IMR-90 (cell line): ENCODE measurements at regions not wholly inside any gene's neighbourhood (a gene's known extent, or its start where the extent isn't known, plus 50 kb on each side); places are given as distances from the start of the nearest gene placed in this dataset.

ENCODE experiments used
- ATAC-seq: fragments of 200-7000 bp; cut with Tn5 transposase; 2 replicates; pipeline ENCODE4 v1.9.1; 2020; ENCODE audit warnings: low read depth, mild to moderate bottlenecking, moderate library complexity
- BruUV-seq: library from RNA; stranded (reverse); fragments of 400-500 nt; replicated peaks from 2 replicates; lab custom pipeline; 2021; lab: Mats Ljungman, UMichigan
- CTCF ChIA-PET: fragments of 300-600 bp; formaldehyde crosslinking; extraction: SDS; loops from one replicate; lab custom pipeline; 2021; ENCODE audit warnings: antibody characterized with exemption; lab: Yijun Ruan, JAX
- POLR2A ChIA-PET: fragments of 300-600 bp; sonication (Branson Sonifier 250); formaldehyde crosslinking; loops from one replicate; lab custom pipeline; 2022; ENCODE audit warnings: antibody characterized with exemption; ENCODE audit not compliant: unreplicated experiment; lab: Charles Lee
- DNase-seq: peaks from one replicate; pipeline ENCODE4 v3.0.0; 2013
- H2AFZ ChIP-seq: replicated peaks from 2 replicates; pipeline ENCODE3; 2013; ENCODE audit warnings: low read length, mild to moderate bottlenecking; ENCODE audit not compliant: poor library complexity
- H2AK5ac ChIP-seq: 2 replicates; pipeline ENCODE4 v1.6.1; 2013; ENCODE audit warnings: low read depth, low read length, inconsistent platforms
- H2AK9ac ChIP-seq: replicated peaks from 2 replicates; pipeline ENCODE3; 2013; ENCODE audit warnings: mild to moderate bottlenecking, low read depth, low read length, moderate library complexity; ENCODE audit not compliant: poor library complexity
- H2BK120ac ChIP-seq: 2 replicates; pipeline ENCODE4 v1.6.1; 2013; ENCODE audit warnings: low read depth, low read length, inconsistent platforms
- H2BK15ac ChIP-seq: 3 replicates; pipeline ENCODE4 v1.6.1; 2013; ENCODE audit warnings: low read depth, low read length, inconsistent platforms
- H2BK20ac ChIP-seq: 2 replicates; pipeline ENCODE4 v1.6.1; 2013; ENCODE audit warnings: low read depth, mild to moderate bottlenecking, inconsistent platforms, low read length, moderate library complexity
- H2BK5ac ChIP-seq: 2 replicates; pipeline ENCODE4 v1.6.1; 2013; ENCODE audit warnings: mild to moderate bottlenecking, low read depth, low read length, inconsistent platforms; ENCODE audit not compliant: poor library complexity, severe bottlenecking
- H3K14ac ChIP-seq: replicated peaks from 2 replicates; pipeline ENCODE4 v1.6.1; 2013; ENCODE audit warnings: low read depth, low read length, inconsistent platforms
- H3K18ac ChIP-seq: 2 replicates; pipeline ENCODE4 v1.6.1; 2013; ENCODE audit warnings: low read depth, low read length, control low read depth
- H3K23ac ChIP-seq: 2 replicates; pipeline ENCODE4 v1.6.1; 2013; ENCODE audit warnings: low read depth, low read length, inconsistent platforms
- H3K27ac ChIP-seq: 2 replicates; pipeline ENCODE4 v1.5.1; 2013; ENCODE audit warnings: mild to moderate bottlenecking, control low read depth, low read length; ENCODE audit not compliant: insufficient read depth
- H3K27me3 ChIP-seq: 2 replicates; pipeline ENCODE4 v1.6.1; 2013; ENCODE audit warnings: low read length; ENCODE audit not compliant: control insufficient read depth, insufficient read depth
- H3K36me3 ChIP-seq: 2 replicates; pipeline ENCODE4 v1.6.1; 2013; ENCODE audit warnings: low read length, mixed read lengths; ENCODE audit not compliant: control insufficient read depth, insufficient read depth
- H3K4ac ChIP-seq: 2 replicates; pipeline ENCODE4 v1.6.1; 2013; ENCODE audit warnings: low read depth, low read length, inconsistent platforms
- H3K4me1 ChIP-seq: 2 replicates; pipeline ENCODE4 v1.6.1; 2013; ENCODE audit warnings: low read length, mixed read lengths; ENCODE audit not compliant: control insufficient read depth, insufficient read depth
- H3K4me2 ChIP-seq: 2 replicates; pipeline ENCODE4 v1.6.1; 2013; ENCODE audit warnings: low read depth, mild to moderate bottlenecking, control low read depth, low read length, moderate library complexity
- H3K4me3 ChIP-seq: 2 replicates; pipeline ENCODE4 v1.5.1; 2013; ENCODE audit warnings: low read depth, mild to moderate bottlenecking, control low read depth, low read length, moderate library complexity; ENCODE audit not compliant: insufficient read depth
- H3K56ac ChIP-seq: 2 replicates; pipeline ENCODE4 v1.6.1; 2013; ENCODE audit warnings: low read length, inconsistent platforms; ENCODE audit not compliant: insufficient read depth; ENCODE audit errors: extremely low read depth
- H3K79me1 ChIP-seq, 2 experiments: 2 replicates each; pipeline ENCODE4 v1.6.1; 2013; ENCODE audit warnings: low read length in 2 of 2, inconsistent platforms in 1 of 2, low read depth in 1 of 2
- H3K9ac ChIP-seq: 2 replicates; pipeline ENCODE4 v1.6.1; 2013; ENCODE audit warnings: low read depth, low read length, control low read depth
- H3K9me1 ChIP-seq: 2 replicates; pipeline ENCODE4 v1.6.1; 2013; ENCODE audit warnings: low read length, inconsistent platforms; ENCODE audit not compliant: insufficient read depth
- H3K9me3 ChIP-seq: 2 replicates; pipeline ENCODE4 v1.6.1; 2013; ENCODE audit warnings: low read length; ENCODE audit not compliant: control insufficient read depth, insufficient read depth
- H4K20me1 ChIP-seq: 2 replicates; pipeline ENCODE4 v1.6.1; 2013; ENCODE audit warnings: low read length, inconsistent platforms; ENCODE audit not compliant: insufficient read depth
- H4K5ac ChIP-seq: 2 replicates; pipeline ENCODE4 v1.6.1; 2013; ENCODE audit warnings: mild to moderate bottlenecking, low read depth, low read length, control low read depth
- H4K8ac ChIP-seq, 2 experiments: 2 replicates each; pipeline ENCODE4 v1.6.1; 2013; ENCODE audit warnings: low read depth in 2 of 2, low read length in 2 of 2, control low read depth in 1 of 2, inconsistent platforms in 1 of 2
- H4K91ac ChIP-seq: 2 replicates; pipeline ENCODE4 v1.6.1; 2013; ENCODE audit warnings: low read depth, low read length, inconsistent platforms; ENCODE audit not compliant: insufficient read depth
- BHLHE40 ChIP-seq: fragments of 150-350 bp; IDR thresholded peaks from 2 replicates; pipeline ENCODE4 v1.6.1; 2016; ENCODE audit warnings: mild to moderate bottlenecking, low read depth, low read length
- CEBPB ChIP-seq: IDR thresholded peaks from 2 replicates; pipeline ENCODE4 v1.6.1; 2012; ENCODE audit warnings: low read depth, low read length, improper control_type of control experiment
- CHD1 ChIP-seq: IDR thresholded peaks from 2 replicates; pipeline ENCODE4 v1.6.1; 2012; ENCODE audit warnings: low read depth, low read length, improper control_type of control experiment
- FOS ChIP-seq: fragments of 150-350 bp; IDR thresholded peaks from 2 replicates; pipeline ENCODE4 v1.6.1; 2016; ENCODE audit warnings: low read depth, low read length
- MAFK ChIP-seq: IDR thresholded peaks from 2 replicates; pipeline ENCODE4 v1.6.1; 2012; ENCODE audit warnings: low read depth, low read length, improper control_type of control experiment
- MAZ ChIP-seq: IDR thresholded peaks from 2 replicates; pipeline ENCODE4 v1.6.1; 2012; ENCODE audit warnings: low read depth, mild to moderate bottlenecking, low read length, improper control_type of control experiment, moderate library complexity, borderline replicate concordance
- MXI1 ChIP-seq: IDR thresholded peaks from 2 replicates; pipeline ENCODE4 v1.6.1; 2012; ENCODE audit warnings: low read depth, mild to moderate bottlenecking, low read length, moderate library complexity, borderline replicate concordance
- NFE2L2 ChIP-seq: fragments of 150-350 bp; IDR thresholded peaks from 2 replicates; pipeline ENCODE4 v1.6.1; 2016; ENCODE audit warnings: low read depth, mild to moderate bottlenecking, low read length
- POLR2A ChIP-seq: IDR thresholded peaks from 2 replicates; pipeline ENCODE4 v1.6.1; 2012; ENCODE audit warnings: mild to moderate bottlenecking, low read depth, low read length
- RAD21 ChIP-seq: IDR thresholded peaks from 2 replicates; pipeline ENCODE4 v1.6.1; 2012; ENCODE audit warnings: low read length, improper control_type of control experiment
- RCOR1 ChIP-seq: IDR thresholded peaks from 2 replicates; pipeline ENCODE4 v1.6.1; 2012; ENCODE audit warnings: mild to moderate bottlenecking, low read length, improper control_type of control experiment; ENCODE audit not compliant: insufficient replicate concordance
- RFX5 ChIP-seq: IDR thresholded peaks from 2 replicates; pipeline ENCODE4 v1.8.0; 2012; ENCODE audit warnings: low read depth, mild to moderate bottlenecking, low read length, moderate library complexity
- SMC3 ChIP-seq: fragments of 150-350 bp; IDR thresholded peaks from 2 replicates; pipeline ENCODE4 v1.6.1; 2016; ENCODE audit warnings: low read depth, mild to moderate bottlenecking, antibody characterized with exemption, low read length, moderate library complexity
- WGBS, 2 experiments: methylation state at CpG; one replicate each; pipeline versions ENCODE4 v1.1.5 to v1.1.7; 2013; ENCODE audit warnings: missing lambda C conversion rate in 2 of 2; ENCODE audit not compliant: insufficient read length in 1 of 2; ENCODE audit errors: extremely low coverage in 2 of 2; 5-methylcytosine and 5-hydroxymethylcytosine counted together
- dilution Hi-C: fragments of 300-500 bp; cut with HindIII; formaldehyde crosslinking; loops from one replicate; pipeline ENCODE4 v1.14.3; 2018; ENCODE audit warnings: low sequenced_read_pairs; ENCODE audit not compliant: unreplicated experiment
- in situ Hi-C: fragments of 300-500 bp; cut with MboI; formaldehyde crosslinking; loops from 3 replicates; pipeline ENCODE4 v1.14.3; 2019; ENCODE audit warnings: low sequenced_read_pairs, inconsistent platforms, mixed read lengths
- intact Hi-C: fragments of 100-400 bp; cut with micrococcal nuclease; formaldehyde crosslinking; loops from 2 replicates; pipeline ENCODE4 v1.10.0; 2022
- TF ChIP-seq, protein P1 (sequence below): fragments of 150-350 bp; IDR thresholded peaks from 2 replicates; pipeline ENCODE4 v1.6.1; 2016; ENCODE audit warnings: low read depth, mild to moderate bottlenecking, low read length, moderate library complexity, borderline replicate concordance
- TF ChIP-seq, protein P2 (sequence below): conservative IDR thresholded peaks from 2 replicates; pipeline ENCODE4 v1.5.1; 2012; ENCODE audit warnings: mild to moderate bottlenecking, low read depth, low read length, improper control_type of control experiment
- TF ChIP-seq, protein P3 (sequence below): fragments of 150-350 bp; IDR thresholded peaks from 2 replicates; pipeline ENCODE4 v1.6.1; 2017; ENCODE audit warnings: mild to moderate bottlenecking, antibody characterized with exemption, low read length, low read depth

DNA sequence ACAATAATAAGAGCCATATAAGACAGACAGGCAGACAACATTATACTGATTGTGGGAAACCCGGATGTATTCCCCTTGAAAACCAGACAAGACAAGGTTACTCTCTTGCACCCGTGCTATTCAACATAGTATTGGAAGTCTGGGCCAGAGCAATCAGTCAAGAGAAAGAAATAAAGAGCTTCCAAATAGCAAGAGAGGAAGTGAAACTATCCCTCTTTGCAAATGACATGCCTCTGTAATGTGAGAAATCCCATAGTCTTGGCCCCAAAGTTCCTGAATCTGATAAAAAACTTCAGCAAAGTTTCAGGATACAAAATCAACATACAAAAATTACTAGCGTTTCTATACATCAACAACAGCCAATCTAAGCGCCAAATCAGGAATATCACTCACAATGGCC lies 102.1 kb downstream of the DCAF12L2 start:
- TF ChIP-seq NFE2L2 (no peak), CEBPB (no peak), MAFK (no peak), FOS (no peak), MAZ (no peak), RCOR1 (no peak), RFX5 (no peak), BHLHE40 (no peak), POLR2A (no peak), CHD1 (no peak), SMC3 (no peak), RAD21 (no peak), MXI1 (no peak)
- TF ChIP-seq, protein P1, sequence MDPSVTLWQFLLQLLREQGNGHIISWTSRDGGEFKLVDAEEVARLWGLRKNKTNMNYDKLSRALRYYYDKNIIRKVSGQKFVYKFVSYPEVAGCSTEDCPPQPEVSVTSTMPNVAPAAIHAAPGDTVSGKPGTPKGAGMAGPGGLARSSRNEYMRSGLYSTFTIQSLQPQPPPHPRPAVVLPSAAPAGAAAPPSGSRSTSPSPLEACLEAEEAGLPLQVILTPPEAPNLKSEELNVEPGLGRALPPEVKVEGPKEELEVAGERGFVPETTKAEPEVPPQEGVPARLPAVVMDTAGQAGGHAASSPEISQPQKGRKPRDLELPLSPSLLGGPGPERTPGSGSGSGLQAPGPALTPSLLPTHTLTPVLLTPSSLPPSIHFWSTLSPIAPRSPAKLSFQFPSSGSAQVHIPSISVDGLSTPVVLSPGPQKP: no peak
- TF ChIP-seq, protein P2, sequence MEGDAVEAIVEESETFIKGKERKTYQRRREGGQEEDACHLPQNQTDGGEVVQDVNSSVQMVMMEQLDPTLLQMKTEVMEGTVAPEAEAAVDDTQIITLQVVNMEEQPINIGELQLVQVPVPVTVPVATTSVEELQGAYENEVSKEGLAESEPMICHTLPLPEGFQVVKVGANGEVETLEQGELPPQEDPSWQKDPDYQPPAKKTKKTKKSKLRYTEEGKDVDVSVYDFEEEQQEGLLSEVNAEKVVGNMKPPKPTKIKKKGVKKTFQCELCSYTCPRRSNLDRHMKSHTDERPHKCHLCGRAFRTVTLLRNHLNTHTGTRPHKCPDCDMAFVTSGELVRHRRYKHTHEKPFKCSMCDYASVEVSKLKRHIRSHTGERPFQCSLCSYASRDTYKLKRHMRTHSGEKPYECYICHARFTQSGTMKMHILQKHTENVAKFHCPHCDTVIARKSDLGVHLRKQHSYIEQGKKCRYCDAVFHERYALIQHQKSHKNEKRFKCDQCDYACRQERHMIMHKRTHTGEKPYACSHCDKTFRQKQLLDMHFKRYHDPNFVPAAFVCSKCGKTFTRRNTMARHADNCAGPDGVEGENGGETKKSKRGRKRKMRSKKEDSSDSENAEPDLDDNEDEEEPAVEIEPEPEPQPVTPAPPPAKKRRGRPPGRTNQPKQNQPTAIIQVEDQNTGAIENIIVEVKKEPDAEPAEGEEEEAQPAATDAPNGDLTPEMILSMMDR: no peak
- TF ChIP-seq, protein P3, sequence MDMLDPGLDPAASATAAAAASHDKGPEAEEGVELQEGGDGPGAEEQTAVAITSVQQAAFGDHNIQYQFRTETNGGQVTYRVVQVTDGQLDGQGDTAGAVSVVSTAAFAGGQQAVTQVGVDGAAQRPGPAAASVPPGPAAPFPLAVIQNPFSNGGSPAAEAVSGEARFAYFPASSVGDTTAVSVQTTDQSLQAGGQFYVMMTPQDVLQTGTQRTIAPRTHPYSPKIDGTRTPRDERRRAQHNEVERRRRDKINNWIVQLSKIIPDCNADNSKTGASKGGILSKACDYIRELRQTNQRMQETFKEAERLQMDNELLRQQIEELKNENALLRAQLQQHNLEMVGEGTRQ: no peak
- no TSS peak for BruUV-seq

More for the DNA sequence above, 102.1 kb downstream of the DCAF12L2 start:
- H2AK5ac ChIP-seq: no peak overlapping the region
- POLR2A ChIA-PET: no interaction called here
- peaks cover 2% of the 10 kb centered on the region; the same call in 1 of the 2 replicates for H3K9me3 ChIP-seq
- no peak for DNase-seq
- no peak overlapping the region for H2AK9ac ChIP-seq
- intact Hi-C loops (no loop called here), in situ Hi-C loops (no loop called here), dilution Hi-C loops (no loop called here)
- no peak overlapping the region for H3K23ac ChIP-seq
- no peak overlapping the region for H3K56ac ChIP-seq
- H4K20me1 ChIP-seq: no peaks in the 10 kb centered on the region
- no peak overlapping the region for H3K9ac ChIP-seq
- no peak overlapping the region for H2BK5ac ChIP-seq
- H3K4me2 ChIP-seq: no peak overlapping the region
- no peak overlapping the region for H4K91ac ChIP-seq
- no peak for ATAC-seq
- no peaks in the 10 kb centered on the region for H3K79me1 ChIP-seq
- no peak overlapping the region for H2AFZ ChIP-seq
- CTCF ChIA-PET: no interaction called here
- H3K36me3 ChIP-seq: no peaks in the 10 kb centered on the region
- no peaks in the 10 kb centered on the region for H3K9me1 ChIP-seq
- H2BK15ac ChIP-seq: no peak overlapping the region
- H4K8ac ChIP-seq: no peak overlapping the region
- H3K4ac ChIP-seq: no peak overlapping the region
- no peak overlapping the region for H3K18ac ChIP-seq
- H3K14ac ChIP-seq: no peak overlapping the region
- no peaks in the 10 kb centered on the region for H3K27me3 ChIP-seq
- H3K4me3 ChIP-seq: no peak overlapping the region
- no peak overlapping the region for H4K5ac ChIP-seq
- H3K27ac ChIP-seq: no peak overlapping the region
- H3K4me1 ChIP-seq: no peaks in the 10 kb centered on the region
- H2BK120ac ChIP-seq: no peak overlapping the region
- no CpG with 5 or more reads among the region's 4 CpGs for WGBS, 2 experiments
- no peak overlapping the region for H2BK20ac ChIP-seq
